Left ventricle myocardium inferior (tissue), 1 donor: ENCODE measurements at regions not wholly inside any gene's neighbourhood (a gene's known extent, or its start where the extent isn't known, plus 50 kb on each side); places are given as distances from the start of the nearest gene placed in this dataset.

Experiments
- DNase-seq: peaks from one replicate; pipeline ENCODE4 v3.0.0-alpha.2; 2020
- H3K27ac ChIP-seq: fragments of 200-600 bp; replicated peaks from 2 replicates; pipeline ENCODE4 v1.8.0; 2021
- H3K27me3 ChIP-seq: fragments of 200-600 bp; 2 replicates; pipeline ENCODE4 v1.8.0; 2021; ENCODE audit warnings: low read depth
- H3K36me3 ChIP-seq: fragments of 200-600 bp; 2 replicates; pipeline ENCODE4 v1.8.0; 2021
- H3K4me1 ChIP-seq: fragments of 200-600 bp; 2 replicates; pipeline ENCODE4 v1.8.0; 2021
- H3K4me3 ChIP-seq: fragments of 200-600 bp; 2 replicates; pipeline ENCODE4 v1.8.0; 2021; ENCODE audit warnings: mild to moderate bottlenecking, moderate library complexity
- H3K9me3 ChIP-seq: fragments of 200-600 bp; replicated peaks from 2 replicates; pipeline ENCODE4 v1.8.0; 2021
- CTCF ChIP-seq: fragments of 200-600 bp; IDR thresholded peaks from 2 replicates; pipeline ENCODE4 v1.8.0; 2021; ENCODE audit warnings: antibody characterized with exemption, mild to moderate bottlenecking, borderline replicate concordance
- intact Hi-C: fragments of 100-400 bp; cut with micrococcal nuclease; formaldehyde crosslinking; loops from one replicate; pipeline ENCODE4 v1.11.0; 2022
- donor health status: DM: no; HTN: yes; CAD: no; lungs with severe emphysema.

DNA sequence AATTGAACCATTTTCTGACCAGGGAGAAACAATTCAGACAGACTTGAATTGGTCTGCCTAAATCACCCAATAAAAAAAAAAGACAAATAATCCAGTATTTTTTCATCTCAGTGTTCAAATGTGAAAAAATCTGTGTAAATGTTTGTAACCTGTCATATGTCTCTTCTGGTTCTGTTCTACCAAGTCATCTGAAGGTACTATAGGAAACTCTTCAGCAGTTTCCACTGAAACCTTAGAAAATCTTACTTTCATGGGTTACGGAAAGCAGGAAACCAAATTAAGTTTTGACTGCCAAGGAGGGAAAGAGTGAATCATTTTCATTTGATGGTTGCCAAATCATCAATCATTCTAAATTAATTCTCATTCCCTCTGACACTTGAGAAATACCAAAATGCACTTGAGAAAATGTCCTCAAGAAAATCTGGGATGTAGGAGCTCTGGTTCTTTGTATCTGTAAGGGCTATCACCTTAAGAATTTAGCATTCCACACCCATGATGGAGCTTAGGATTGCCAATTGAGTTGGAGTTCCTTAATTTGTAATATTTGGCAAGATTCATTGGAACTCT, 278.2 kb upstream of the KCNH8 start:
- TF ChIP-seq CTCF = no peak

DNA sequence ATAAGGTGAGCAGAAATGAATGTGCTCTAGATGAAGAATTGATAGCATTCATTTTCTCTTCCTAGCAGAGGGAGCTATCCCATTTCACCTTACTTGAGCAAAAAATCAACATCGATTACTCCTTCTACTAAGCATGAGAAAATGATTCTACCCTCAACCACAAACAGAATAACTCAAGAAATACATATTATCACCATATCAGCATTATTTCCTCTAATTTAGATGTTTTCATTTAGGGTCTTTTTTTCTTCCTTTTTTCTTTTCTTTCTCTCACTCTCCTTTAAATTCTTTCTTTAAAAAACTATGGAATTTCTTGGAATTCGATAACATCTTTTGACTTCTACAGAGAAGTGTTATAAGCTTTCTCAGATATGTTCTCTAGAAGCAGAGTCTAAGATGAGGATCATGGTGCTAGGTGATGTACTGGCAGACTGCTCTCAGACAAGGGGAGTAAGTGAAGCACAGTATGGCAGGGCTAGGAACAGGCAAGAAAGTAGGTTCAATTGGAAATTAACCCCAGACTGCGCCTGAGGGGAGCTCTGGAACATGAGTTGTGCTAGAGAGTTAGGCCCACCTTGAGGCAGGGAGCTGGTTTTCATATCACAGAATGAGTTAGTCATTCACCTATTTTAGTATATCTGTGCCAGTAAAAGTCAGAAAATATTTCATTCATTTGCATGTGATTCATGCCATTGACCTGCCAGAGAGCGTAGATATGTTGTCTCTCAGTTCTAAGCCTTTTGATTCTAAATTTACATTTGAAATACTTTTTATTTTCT, 279.2 kb upstream of the KCNH8 start:
- intact Hi-C loops = no loop called here
- H3K27ac ChIP-seq = no peak overlapping the region
- no peak overlapping the region for H3K4me3 ChIP-seq
- no peaks in the 10 kb centered on the region for H3K36me3 ChIP-seq
- no peak for TF ChIP-seq CTCF
- DNase-seq = no peak
- H3K4me1 ChIP-seq = no peaks in the 10 kb centered on the region
- H3K9me3 ChIP-seq = no peaks in the 10 kb centered on the region
- H3K27me3 ChIP-seq = no peaks in the 10 kb centered on the region

More for the DNA sequence above, 278.2 kb upstream of the KCNH8 start:
- no peaks in the 10 kb centered on the region for H3K4me1 ChIP-seq
- intact Hi-C loops = no loop called here
- DNase-seq = no peak
- H3K9me3 ChIP-seq = no peaks in the 10 kb centered on the region
- no peaks in the 10 kb centered on the region for H3K36me3 ChIP-seq
- no peak overlapping the region for H3K27ac ChIP-seq
- no peak overlapping the region for H3K4me3 ChIP-seq
- H3K27me3 ChIP-seq = no peaks in the 10 kb centered on the region

GRCh38 chr3:18866899-18867298, 281.4 kb upstream of the KCNH8 start:
- DNase-seq = no peak
- no peak overlapping the region for H3K4me3 ChIP-seq
- H3K27ac ChIP-seq = no peak overlapping the region
- no peaks in the 10 kb centered on the region for H3K4me1 ChIP-seq
- no peaks in the 10 kb centered on the region for H3K27me3 ChIP-seq
- H3K36me3 ChIP-seq = no peaks in the 10 kb centered on the region
- no peaks in the 10 kb centered on the region for H3K9me3 ChIP-seq
- TF ChIP-seq CTCF = no peak
- intact Hi-C loops = no loop called here

GRCh38 chr3:18864933-18865731, 283.2 kb upstream of the KCNH8 start:
- TF ChIP-seq CTCF = no peak
- no peak overlapping the region for H3K27ac ChIP-seq
- no peaks in the 10 kb centered on the region for H3K36me3 ChIP-seq
- H3K27me3 ChIP-seq = no peaks in the 10 kb centered on the region
- no peaks in the 10 kb centered on the region for H3K9me3 ChIP-seq
- DNase-seq = no peak
- H3K4me1 ChIP-seq = no peaks in the 10 kb centered on the region
- no peak overlapping the region for H3K4me3 ChIP-seq
- intact Hi-C loops = no loop called here

- no peak for DNase-seq
- no peaks in the 10 kb centered on the region for H3K9me3 ChIP-seq
- H3K36me3 ChIP-seq = no peaks in the 10 kb centered on the region
- intact Hi-C loops = no loop called here
- no peaks in the 10 kb centered on the region for H3K27me3 ChIP-seq
- H3K4me1 ChIP-seq = no peaks in the 10 kb centered on the region
- TF ChIP-seq CTCF = no peak
- no peak overlapping the region for H3K4me3 ChIP-seq
- H3K27ac ChIP-seq = no peak overlapping the region
Measured at GRCh38 chr3:18862077-18862476, 286.2 kb upstream of the KCNH8 start.
